ENCODE measurements at regions not wholly inside any gene's neighbourhood (a gene's known extent, or its start where the extent isn't known, plus 50 kb on each side); places are given as distances from the start of the nearest gene placed in this dataset.
"Not testable (repeated sequence)": the region's sequence is repeated elsewhere in the genome, so short reads cannot be mapped to it uniquely, and the experiment has no call there.

DNA sequence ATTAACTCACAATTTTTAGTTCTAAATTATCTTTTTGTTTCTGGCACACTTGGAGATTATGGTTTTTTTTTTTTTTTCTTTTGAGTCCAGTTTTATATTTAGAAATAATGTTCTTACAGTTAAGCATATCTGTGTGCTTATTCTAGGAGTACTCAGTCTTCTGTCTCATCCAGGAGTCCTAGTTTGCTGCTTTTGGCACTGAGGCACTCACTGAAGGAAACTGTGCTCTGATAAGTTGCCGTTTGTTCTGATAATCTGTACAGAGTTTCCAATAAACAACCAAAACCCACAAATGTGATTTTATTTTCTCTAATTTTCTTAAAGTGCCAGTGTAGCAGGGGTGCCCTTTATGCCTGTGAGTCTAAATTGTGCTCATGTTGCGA is 251.0 kb downstream of the LRRC70 start:
- Mint-ChIP-seq H3K36me3 (ENCODE audit: low read depth) (no peaks in the 10 kb centered on the region), H3K27me3 (ENCODE audit: low read depth) (no peaks in the 10 kb centered on the region), H3K4me1 (no peaks in the 10 kb centered on the region), H3K4me3 (no peak overlapping the region), H3K9me3 (peaks cover 7% of the 10 kb centered on the region), H3K27ac (ENCODE audit: unreplicated experiment) (no peak overlapping the region)
- TF ChIP-seq, protein P1, sequence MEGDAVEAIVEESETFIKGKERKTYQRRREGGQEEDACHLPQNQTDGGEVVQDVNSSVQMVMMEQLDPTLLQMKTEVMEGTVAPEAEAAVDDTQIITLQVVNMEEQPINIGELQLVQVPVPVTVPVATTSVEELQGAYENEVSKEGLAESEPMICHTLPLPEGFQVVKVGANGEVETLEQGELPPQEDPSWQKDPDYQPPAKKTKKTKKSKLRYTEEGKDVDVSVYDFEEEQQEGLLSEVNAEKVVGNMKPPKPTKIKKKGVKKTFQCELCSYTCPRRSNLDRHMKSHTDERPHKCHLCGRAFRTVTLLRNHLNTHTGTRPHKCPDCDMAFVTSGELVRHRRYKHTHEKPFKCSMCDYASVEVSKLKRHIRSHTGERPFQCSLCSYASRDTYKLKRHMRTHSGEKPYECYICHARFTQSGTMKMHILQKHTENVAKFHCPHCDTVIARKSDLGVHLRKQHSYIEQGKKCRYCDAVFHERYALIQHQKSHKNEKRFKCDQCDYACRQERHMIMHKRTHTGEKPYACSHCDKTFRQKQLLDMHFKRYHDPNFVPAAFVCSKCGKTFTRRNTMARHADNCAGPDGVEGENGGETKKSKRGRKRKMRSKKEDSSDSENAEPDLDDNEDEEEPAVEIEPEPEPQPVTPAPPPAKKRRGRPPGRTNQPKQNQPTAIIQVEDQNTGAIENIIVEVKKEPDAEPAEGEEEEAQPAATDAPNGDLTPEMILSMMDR (conservative IDR thresholded peaks at IDR 0.05), result no peak
- DNase-seq (ENCODE audit: low read depth, low spot score), result no peak

DNA sequence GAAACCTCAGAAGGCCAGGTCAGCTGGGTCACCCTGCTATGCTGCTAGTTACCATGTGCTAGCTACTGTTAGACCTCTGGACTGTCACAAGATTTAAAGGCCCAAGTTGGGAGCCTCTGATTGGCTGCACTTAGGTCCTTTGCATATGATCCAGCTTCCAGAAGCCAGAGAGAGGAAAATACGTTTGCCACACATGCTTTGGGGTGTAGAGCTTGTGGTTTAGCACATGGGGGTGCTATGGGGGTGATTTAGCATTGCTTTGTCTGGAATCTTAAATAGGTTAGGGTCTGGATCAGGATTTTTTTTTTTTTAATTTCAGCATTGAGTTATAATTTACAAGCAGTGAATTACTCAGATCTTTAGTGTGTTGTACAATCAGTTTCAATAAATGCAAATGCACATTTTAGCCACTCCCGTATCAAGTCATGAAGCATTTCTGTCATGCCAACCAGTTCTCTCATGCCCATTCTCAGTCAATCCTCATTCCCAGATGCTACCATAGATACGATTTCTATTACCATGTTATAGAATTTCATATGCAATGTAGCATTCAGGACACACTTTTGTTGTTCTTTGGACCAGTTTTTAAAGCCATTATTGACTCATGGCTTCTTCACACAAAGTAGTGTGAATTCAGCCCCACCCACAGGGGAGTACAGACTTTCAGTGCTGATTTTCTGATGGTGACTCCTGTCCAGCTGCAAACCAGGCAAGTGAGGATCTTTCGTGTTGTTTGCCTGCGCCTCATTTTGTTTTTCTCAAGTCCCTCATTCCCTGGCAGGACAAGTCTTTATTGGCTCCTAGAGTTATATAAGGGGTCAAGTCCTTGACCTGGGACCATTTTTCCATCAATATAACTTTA is 250.4 kb downstream of the LRRC70 start:
- H3K4me1 Mint-ChIP-seq, result no peaks in the 10 kb centered on the region
- DNase-seq (ENCODE audit: low read depth, low spot score), result no peak
- no peaks in the 10 kb centered on the region for H3K27me3 Mint-ChIP-seq (ENCODE audit: low read depth)
- no peaks in the 10 kb centered on the region for H3K36me3 Mint-ChIP-seq (ENCODE audit: low read depth)
- no peak overlapping the region for H3K27ac Mint-ChIP-seq (ENCODE audit: unreplicated experiment)
- no peak overlapping the region for H3K4me3 Mint-ChIP-seq
- TF ChIP-seq, protein P1 (conservative IDR thresholded peaks at IDR 0.05), result no peak
- H3K9me3 Mint-ChIP-seq, result peaks cover 5% of the 10 kb centered on the region

DNA sequence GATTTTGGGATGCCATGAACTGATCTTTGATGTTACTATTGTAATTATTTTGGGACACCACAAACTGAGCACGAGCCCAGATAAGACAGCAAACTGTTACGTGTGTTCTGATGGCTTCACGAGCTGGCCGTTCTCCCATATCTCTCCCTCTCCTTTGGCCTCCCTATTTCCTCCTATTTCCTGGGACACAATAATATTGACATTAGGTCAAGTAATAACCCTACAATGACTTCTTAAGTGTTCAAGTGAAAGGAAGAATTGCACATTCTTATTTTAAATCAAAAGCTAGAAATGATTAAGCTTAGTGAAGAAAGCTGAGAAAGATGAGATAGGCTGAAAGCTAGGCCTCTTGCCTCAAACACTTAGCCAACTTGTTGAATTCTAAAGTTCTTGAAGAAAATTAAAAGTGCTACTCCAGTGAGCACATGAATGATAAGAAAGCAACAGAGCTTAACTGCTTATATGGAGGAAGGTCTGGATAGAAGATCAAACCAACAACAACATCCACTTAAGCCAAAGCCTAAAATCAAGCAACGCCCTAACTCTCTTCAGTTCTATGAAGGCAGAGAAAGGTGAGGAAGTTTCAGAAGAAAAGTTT is 247.1 kb downstream of the LRRC70 start:
- Mint-ChIP-seq H3K4me3 (no peak overlapping the region), H3K27ac (ENCODE audit: unreplicated experiment) (no peak overlapping the region), H3K9me3 (peaks cover 2% of the 10 kb centered on the region), H3K27me3 (ENCODE audit: low read depth) (no peaks in the 10 kb centered on the region), H3K4me1 (no peaks in the 10 kb centered on the region), H3K36me3 (ENCODE audit: low read depth) (no peaks in the 10 kb centered on the region)
- TF ChIP-seq, protein P1 (conservative IDR thresholded peaks at IDR 0.05), result no peak
- DNase-seq (ENCODE audit: low read depth, low spot score), result no peak

DNA sequence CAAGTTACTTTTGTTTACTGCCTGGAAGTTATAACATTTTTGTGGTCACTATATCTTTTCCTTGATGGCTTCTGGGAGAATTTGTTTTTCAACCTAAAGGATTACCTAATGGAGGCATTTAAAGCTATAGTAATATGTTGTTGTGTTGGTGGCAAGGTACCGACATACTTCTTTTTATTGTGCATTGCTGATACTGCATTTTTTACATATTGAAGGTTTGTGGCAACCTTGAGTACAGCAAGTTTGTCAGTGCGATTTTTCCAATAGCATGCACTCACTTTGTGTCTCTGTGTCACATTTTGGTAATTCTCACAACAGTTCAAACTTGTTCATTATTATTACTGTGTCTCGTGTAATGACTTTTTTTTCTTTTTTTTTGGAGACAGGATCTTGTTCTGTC is 246.3 kb downstream of the LRRC70 start:
- Mint-ChIP-seq H3K27ac (ENCODE audit: unreplicated experiment) (no peak overlapping the region), H3K36me3 (ENCODE audit: low read depth) (no peaks in the 10 kb centered on the region), H3K9me3 (peaks cover 2% of the 10 kb centered on the region), H3K4me1 (no peaks in the 10 kb centered on the region), H3K4me3 (no peak overlapping the region), H3K27me3 (ENCODE audit: low read depth) (no peaks in the 10 kb centered on the region)
- DNase-seq (ENCODE audit: low read depth, low spot score), result no peak
- TF ChIP-seq, protein P1 (conservative IDR thresholded peaks at IDR 0.05), result no peak

DNA sequence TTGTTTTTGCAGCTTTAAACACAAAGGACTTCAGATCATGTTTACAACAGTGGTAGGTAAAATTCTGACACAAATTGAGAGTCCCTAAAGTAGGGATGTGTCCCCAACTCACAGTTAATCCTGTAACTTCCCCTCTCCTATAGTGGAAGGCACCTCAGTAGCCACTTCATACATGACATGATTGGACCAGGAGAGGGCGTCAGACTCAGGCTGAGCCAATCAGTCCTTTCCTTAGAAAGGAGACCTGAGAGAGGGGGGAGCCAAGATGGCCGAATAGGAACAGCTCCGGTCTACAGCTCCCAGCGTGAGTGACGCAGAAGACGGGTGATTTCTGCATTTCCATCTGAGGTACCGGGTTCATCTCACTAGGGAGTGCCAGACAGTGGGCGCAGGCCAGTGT is 238.4 kb downstream of the LRRC70 start:
- not testable (repeated sequence) for H3K9me3 Mint-ChIP-seq; H3K27me3 Mint-ChIP-seq (ENCODE audit: low read depth); H3K4me1 Mint-ChIP-seq; H3K27ac Mint-ChIP-seq (ENCODE audit: unreplicated experiment); H3K4me3 Mint-ChIP-seq; DNase-seq (ENCODE audit: low read depth, low spot score); H3K36me3 Mint-ChIP-seq (ENCODE audit: low read depth)

DNA sequence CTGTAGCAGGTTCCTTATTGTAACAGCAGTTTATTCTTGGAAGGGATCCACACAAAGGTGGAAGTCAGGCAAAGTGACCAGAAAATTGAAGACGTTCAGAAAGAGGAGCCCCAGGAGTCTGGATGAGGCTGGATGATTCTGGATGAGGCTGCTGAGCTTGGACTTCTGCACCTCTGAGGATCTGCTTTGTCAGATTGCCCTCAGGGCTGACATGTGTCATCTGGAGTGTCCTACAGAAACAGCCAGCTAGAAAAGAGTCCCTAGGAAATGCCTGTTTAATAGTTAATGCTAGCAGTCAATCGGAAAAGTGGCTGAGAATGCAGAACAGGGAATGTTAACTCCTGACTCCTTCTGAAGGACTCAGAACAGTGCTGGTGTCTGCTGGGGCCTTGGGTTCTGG is 236.4 kb downstream of the LRRC70 start:
- H3K4me3 Mint-ChIP-seq, result no peak overlapping the region
- TF ChIP-seq, protein P1 (conservative IDR thresholded peaks at IDR 0.05), result no peak
- DNase-seq (ENCODE audit: low read depth, low spot score), result no peak
- H3K27ac Mint-ChIP-seq (ENCODE audit: unreplicated experiment), result no peak overlapping the region
- H3K36me3 Mint-ChIP-seq (ENCODE audit: low read depth), result peaks cover 5% of the 10 kb centered on the region
- peaks cover 4% of the 10 kb centered on the region for H3K9me3 Mint-ChIP-seq
- no peaks in the 10 kb centered on the region for H3K27me3 Mint-ChIP-seq (ENCODE audit: low read depth)
- H3K4me1 Mint-ChIP-seq, result no peaks in the 10 kb centered on the region
